Cardiac fibroblast (primary cell): ENCODE measurements at regions not wholly inside any gene's neighbourhood (a gene's known extent, or its start where the extent isn't known, plus 50 kb on each side); places are given as distances from the start of the nearest gene placed in this dataset.
"Not testable (repeated sequence)": the region's sequence is repeated elsewhere in the genome, so short reads cannot be mapped to it uniquely, and the experiment has no call there.

Experiments
- DNase-seq, 2 donors: peaks; one replicate each; pipeline versions ENCODE4 v3.0.0 to v3.0.0-alpha.2; 2010; ENCODE audit warnings: low read depth in 2 of 2
- H3K4me3 ChIP-seq, 2 donors: replicated peaks in 1 of 2; 1 replicate in 1 of 2; 2 replicates in 1 of 2; pipeline ENCODE4 v1.5.1; 2011; ENCODE audit warnings: low read depth in 2 of 2, low read length in 2 of 2, mild to moderate bottlenecking in 2 of 2, moderate library complexity in 1 of 2
- TF ChIP-seq, protein P1 (sequence below): IDR thresholded peaks from one replicate; pipeline ENCODE4 v1.5.1; 2011; ENCODE audit warnings: low read depth, mild to moderate bottlenecking, low read length, inconsistent platforms

DNA sequence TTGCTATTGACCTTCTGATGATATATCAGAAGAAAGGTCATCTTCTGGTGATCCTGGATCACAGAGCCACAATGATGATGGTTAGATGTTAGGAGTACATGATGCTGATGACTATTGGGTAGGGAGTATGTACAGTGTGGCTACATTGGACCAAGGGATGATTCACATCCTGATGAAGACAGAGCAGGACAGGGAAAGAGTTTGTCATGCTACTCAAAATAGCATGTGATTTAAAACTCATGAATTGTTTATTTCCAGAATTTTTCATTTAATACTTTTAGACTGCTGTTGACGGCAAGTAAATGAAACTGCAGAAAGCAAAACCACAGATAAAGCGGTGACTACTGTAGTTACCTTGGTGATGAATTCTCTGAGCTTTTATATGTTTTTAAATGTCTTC, 397.3 kb downstream of the PPP1R3A start:
- TF ChIP-seq, protein P1, sequence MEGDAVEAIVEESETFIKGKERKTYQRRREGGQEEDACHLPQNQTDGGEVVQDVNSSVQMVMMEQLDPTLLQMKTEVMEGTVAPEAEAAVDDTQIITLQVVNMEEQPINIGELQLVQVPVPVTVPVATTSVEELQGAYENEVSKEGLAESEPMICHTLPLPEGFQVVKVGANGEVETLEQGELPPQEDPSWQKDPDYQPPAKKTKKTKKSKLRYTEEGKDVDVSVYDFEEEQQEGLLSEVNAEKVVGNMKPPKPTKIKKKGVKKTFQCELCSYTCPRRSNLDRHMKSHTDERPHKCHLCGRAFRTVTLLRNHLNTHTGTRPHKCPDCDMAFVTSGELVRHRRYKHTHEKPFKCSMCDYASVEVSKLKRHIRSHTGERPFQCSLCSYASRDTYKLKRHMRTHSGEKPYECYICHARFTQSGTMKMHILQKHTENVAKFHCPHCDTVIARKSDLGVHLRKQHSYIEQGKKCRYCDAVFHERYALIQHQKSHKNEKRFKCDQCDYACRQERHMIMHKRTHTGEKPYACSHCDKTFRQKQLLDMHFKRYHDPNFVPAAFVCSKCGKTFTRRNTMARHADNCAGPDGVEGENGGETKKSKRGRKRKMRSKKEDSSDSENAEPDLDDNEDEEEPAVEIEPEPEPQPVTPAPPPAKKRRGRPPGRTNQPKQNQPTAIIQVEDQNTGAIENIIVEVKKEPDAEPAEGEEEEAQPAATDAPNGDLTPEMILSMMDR, result no peak
- peak in 1 of 2 donors; percentile 8 for DNase-seq
- no peak overlapping the region for H3K4me3 ChIP-seq

DNA sequence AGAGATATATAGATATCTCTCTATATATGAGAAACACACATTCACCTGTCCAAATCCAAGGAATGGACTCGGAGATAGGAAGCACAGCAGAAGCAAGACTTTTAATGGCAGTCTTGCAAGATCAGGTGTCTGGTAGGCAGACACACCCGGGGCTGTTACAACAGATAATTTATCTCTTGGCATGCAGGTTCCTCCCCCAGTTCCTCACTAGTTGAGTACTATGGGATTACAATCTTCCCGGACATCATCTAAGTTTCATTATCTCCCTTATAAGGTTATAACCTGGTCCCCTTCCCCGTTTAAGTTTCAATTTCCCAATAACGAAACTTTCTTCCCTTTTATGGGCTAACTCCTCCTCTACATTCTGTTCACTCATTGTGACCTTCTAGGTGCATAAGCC, 399.3 kb downstream of the PPP1R3A start:
- TF ChIP-seq, protein P1, result no peak
- no peak overlapping the region for H3K4me3 ChIP-seq

DNA sequence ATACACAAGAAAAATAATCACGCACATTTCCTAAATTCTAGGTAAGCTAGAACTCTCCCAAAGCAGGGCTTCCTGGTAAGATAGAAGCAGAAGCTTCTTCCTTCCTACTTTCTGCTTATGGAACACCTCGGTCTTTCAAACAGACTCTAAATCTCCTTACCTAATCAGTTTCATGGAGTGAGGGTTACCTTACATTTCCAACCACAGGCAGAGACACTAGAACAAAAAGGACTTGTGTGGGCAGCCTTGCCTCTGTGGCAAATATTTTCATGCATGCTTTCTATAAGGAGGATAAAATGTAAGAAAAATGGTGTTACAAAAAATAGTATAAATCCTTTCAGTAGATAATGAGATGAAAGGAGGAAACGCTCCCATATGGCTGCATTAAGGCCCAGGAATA, 386.3 kb upstream of the SMIM30 start:
- H3K4me3 ChIP-seq, result no peak overlapping the region
- no peak for DNase-seq
- TF ChIP-seq, protein P1, result no peak

More for the DNA sequence above, 399.3 kb downstream of the PPP1R3A start:
- no peak for DNase-seq

DNA sequence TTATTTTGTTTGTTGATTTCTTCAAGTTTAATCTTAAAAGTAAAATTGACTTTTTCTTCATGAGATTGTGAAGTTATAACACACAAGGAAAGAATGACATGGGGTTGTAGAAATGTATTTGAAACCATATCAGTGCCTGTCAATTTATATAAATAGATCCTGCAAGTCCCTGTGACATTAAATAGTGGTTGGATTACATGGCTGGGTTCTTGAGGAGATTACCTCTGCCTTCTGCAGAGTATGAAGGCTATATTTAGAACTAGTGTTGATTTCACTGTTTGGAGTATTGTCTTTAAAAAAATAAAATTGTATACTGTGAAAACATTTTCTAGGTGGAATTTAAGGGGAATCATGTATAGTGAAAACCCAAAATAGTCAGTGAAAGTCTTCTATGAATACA, 385.8 kb upstream of the SMIM30 start:
- no peak for DNase-seq
- TF ChIP-seq, protein P1, result no peak
- H3K4me3 ChIP-seq, result no peak overlapping the region

DNA sequence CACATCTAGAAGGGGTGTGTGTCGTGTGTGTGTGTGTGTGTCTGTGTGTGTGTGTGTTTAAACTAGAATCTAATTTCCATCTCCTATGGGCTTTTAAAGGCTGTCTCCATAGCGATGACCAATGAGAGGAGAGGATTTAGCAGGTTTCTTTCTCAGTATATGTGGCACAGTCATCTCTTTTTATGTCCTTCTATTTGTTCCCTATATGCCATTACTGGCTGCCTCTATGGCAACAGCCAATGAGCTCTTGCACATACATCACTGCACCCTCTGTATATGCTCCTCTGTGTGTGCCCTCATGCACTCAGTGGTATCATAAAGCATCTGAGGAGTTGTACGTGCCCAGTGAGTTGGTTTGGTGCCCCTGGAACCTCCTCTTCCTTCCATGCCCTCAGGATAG, 378.2 kb upstream of the SMIM30 start:
- H3K4me3 ChIP-seq, DNase-seq: not testable (repeated sequence)

DNA sequence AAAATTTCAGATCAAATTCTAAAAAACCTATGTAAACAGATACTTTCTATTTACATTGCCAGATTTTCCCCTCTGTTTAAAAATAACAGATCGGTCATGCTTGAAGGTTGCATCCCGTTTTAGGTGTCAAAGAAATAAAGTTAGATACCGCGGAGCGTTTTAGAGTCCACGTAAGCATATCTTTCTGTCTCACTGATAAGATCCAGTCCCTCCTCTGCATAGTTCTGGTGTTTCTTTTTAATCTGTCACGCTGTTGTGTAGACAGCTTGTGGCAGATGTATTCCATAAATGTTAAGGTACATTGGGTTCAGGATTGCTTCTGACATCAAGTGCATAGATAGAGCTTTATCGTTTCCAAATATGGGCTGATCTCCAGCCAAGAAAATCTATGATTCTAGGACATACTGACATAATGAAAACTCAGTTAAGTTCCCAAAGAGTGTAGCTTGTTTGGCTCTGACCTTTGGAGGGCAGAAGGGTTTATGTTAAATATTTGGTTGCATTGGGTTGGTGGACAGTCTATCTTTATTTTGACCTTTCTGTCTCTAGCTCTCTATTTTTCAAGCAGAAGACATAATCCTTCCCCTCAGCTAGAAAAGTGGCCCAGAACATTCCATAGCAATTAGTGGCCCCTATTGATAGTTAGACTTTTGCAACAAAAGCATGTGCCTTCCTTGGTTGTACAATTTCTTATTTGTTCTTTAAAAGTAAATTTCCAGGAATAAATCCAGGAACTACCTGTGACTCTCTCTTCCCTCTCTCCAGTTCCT, 376.6 kb upstream of the SMIM30 start:
- H3K4me3 ChIP-seq, DNase-seq: not testable (repeated sequence)

DNA sequence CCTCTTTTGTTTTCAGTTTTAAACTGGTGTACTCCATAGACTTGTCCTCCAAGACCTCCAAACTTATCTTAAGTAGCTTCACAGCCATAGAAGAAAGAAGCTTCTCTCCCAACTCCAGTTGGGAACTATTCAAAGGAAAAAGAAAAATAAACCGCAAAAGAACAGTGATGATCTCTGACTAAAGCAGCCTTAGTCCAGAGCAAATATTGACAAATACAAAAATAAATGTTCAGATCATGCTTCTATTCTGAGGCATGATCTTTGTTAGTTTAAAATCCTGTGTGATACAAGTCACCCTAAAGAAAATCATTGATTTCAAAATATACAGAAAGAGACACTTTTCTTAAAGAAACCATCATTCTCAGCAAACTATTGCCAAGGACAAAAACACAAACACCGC, 373.0 kb upstream of the SMIM30 start:
- TF ChIP-seq, protein P1, result no peak
- H3K4me3 ChIP-seq, result no peak overlapping the region
- no peak for DNase-seq
